Pancreas (tissue), 10 donors: ENCODE measurements at regions not wholly inside any gene's neighbourhood (a gene's known extent, or its start where the extent isn't known, plus 50 kb on each side); places are given as distances from the start of the nearest gene placed in this dataset.

Experiments used
- ATAC-seq, 4 donors: fragments of 200-7000 bp; cut with Tn5 transposase; one replicate each; pipeline versions ENCODE4 v1.8.0 to v1.9.1; 2020; ENCODE audit warnings: mild to moderate bottlenecking in 4 of 4, moderate library complexity in 4 of 4
- DNase-seq, 6 donors: peaks; one replicate each; pipeline ENCODE4 v3.0.0-alpha.2; 2020
- FAIRE-seq: peaks from 2 replicates; lab custom pipeline; 2012; peaks lifted over from hg19 to GRCh38; lab: Jason Lieb, UNC
- H3K27ac ChIP-seq, 4 donors: fragments of 200-600 bp; sonication (generic); 1 replicate in 3 of 4; 2 replicates in 1 of 4; pipeline versions ENCODE4 v1.5.0 to v1.8.0; 2020
- H3K27me3 ChIP-seq, 4 donors: fragments of 200-600 bp; one replicate each; pipeline ENCODE4 v1.8.0; 2021
- H3K36me3 ChIP-seq, 3 donors: fragments of 200-600 bp; sonication (generic) in 1 of 3; one replicate each; pipeline versions ENCODE4 v1.5.0 to v1.8.0; 2020 to 2021
- H3K4me1 ChIP-seq, 3 donors: fragments of 200-600 bp; one replicate each; pipeline ENCODE4 v1.8.0; 2021
- H3K4me3 ChIP-seq, 4 donors: fragments of 200-600 bp; sonication (generic) in 2 of 4; one replicate each; pipeline versions ENCODE4 v1.5.0 to v1.8.0; 2020 to 2021
- H3K9me3 ChIP-seq, 4 donors: fragments of 200-600 bp; one replicate each; pipeline ENCODE4 v1.8.0; 2021
- whole genome bisulfite sequencing, 2 donors: extraction: QIAGEN DNeasy Blood & Tissue Kit; methylation state at CpG; one replicate each; pipeline ENCODE4 v1.1.7; 2013; 5-methylcytosine and 5-hydroxymethylcytosine counted together
- intact Hi-C, 3 donors: fragments of 100-400 bp; cut with DNase I; formaldehyde crosslinking; loops; one replicate each; pipeline versions ENCODE4 v1.11.1 to v1.14.2; 2022
- TF ChIP-seq, protein P1 (sequence below), 4 donors: fragments of 200-600 bp; sonication (generic) in 3 of 4; IDR thresholded peaks; one replicate each; pipeline versions ENCODE4 v1.5.0 to v1.8.0; 2021; ENCODE audit warnings: antibody characterized with exemption in 4 of 4
- donor health status: healthy with polysubstance abuse.
- donor health status: DM: no; HTN: no; CAD: no; lungs with moderate emphysema.
- donor health status: DM: no; HTN: no; CAD: no.
- donor health status: control.
- donor health status: control.
- donor health status: Bipolar disorder and iron deficiency.
- donor health status: DM: yes; HTN: yes; CAD: no.
- donor health status: DM: no; HTN: no; CAD: no.
- donor health status: DM: no; HTN: no; CAD: no.
- donor health status: DM: yes; HTN: yes; CAD: no.

- Histone ChIP-seq H3K4me3 (no peak overlapping the region), H3K27me3 (peaks cover 0 to 4% (median 0%) of the 10 kb centered on the region in 4 donors), H3K4me1 (no peaks in the 10 kb centered on the region), H3K9me3 (no peaks in the 10 kb centered on the region), H3K36me3 (no peaks in the 10 kb centered on the region), H3K27ac (no peak overlapping the region)
- ATAC-seq (no peak), FAIRE-seq (no peak), DNase-seq (no peak)
- intact Hi-C loops = no loop called here
- TF ChIP-seq, protein P1, sequence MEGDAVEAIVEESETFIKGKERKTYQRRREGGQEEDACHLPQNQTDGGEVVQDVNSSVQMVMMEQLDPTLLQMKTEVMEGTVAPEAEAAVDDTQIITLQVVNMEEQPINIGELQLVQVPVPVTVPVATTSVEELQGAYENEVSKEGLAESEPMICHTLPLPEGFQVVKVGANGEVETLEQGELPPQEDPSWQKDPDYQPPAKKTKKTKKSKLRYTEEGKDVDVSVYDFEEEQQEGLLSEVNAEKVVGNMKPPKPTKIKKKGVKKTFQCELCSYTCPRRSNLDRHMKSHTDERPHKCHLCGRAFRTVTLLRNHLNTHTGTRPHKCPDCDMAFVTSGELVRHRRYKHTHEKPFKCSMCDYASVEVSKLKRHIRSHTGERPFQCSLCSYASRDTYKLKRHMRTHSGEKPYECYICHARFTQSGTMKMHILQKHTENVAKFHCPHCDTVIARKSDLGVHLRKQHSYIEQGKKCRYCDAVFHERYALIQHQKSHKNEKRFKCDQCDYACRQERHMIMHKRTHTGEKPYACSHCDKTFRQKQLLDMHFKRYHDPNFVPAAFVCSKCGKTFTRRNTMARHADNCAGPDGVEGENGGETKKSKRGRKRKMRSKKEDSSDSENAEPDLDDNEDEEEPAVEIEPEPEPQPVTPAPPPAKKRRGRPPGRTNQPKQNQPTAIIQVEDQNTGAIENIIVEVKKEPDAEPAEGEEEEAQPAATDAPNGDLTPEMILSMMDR (IDR thresholded peaks at IDR 0.05) = no peak
- 74 to 86% methylated on average over 16 of the region's 16 CpGs for WGBS, 2 donors
These were observed 582.9 kb downstream of the BRD1 start for GRCh38 chr22:49244466-49245420.

GRCh38 chr22:49243965-49244364 is 583.7 kb downstream of the BRD1 start:
- DNase-seq (no peak), FAIRE-seq (no peak), ATAC-seq (no peak)
- intact Hi-C loops = no loop called here
- TF ChIP-seq, protein P1 (IDR thresholded peaks at IDR 0.05) = no peak
- Histone ChIP-seq H3K27me3 (peaks cover 0 to 4% (median 0%) of the 10 kb centered on the region in 4 donors), H3K27ac (no peak overlapping the region), H3K4me1 (no peaks in the 10 kb centered on the region), H3K9me3 (no peaks in the 10 kb centered on the region), H3K36me3 (no peaks in the 10 kb centered on the region), H3K4me3 (no peak overlapping the region)
- 66 to 78% methylated on average over 7 of the region's 7 CpGs for WGBS, 2 donors

DNA sequence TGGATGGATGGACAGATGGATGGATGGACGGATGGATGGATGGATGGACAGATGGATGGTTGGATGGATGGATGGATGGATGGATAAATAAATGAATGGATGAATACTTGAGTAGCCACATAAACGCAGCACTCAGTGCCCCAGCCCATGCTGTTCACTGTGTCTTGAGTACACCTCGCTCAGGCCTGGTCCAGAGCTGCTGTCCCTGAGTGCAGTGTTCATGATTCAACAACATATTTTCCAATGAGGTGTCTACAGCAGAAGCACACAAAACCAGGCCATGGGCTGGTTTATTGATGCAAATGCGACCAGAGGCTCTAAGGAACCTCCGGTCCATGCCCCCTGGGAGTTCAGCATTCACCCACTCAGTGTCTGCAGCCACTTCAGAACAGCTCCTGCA is 584.3 kb downstream of the BRD1 start:
- no peak overlapping the region for H3K4me3 ChIP-seq
- no peak overlapping the region for H3K27ac ChIP-seq
- no peaks in the 10 kb centered on the region for H3K4me1 ChIP-seq
- H3K27me3 ChIP-seq = peaks cover 0 to 4% (median 0%) of the 10 kb centered on the region in 4 donors
- DNase-seq (no peak), ATAC-seq (no peak), FAIRE-seq (no peak)
- no peaks in the 10 kb centered on the region for H3K9me3 ChIP-seq
- TF ChIP-seq, protein P1 (IDR thresholded peaks at IDR 0.05) = no peak
- WGBS, 2 donors = 65 to 78% methylated on average over 5 of the region's 5 CpGs
- no peaks in the 10 kb centered on the region for H3K36me3 ChIP-seq
- intact Hi-C loops = no loop called here

GRCh38 chr22:49242480-49242879 is 585.2 kb downstream of the BRD1 start:
- FAIRE-seq (no peak), ATAC-seq (no peak), DNase-seq (no peak)
- no peaks in the 10 kb centered on the region for H3K27me3 ChIP-seq
- WGBS, 2 donors = 76 to 90% methylated on average over 3 of the region's 3 CpGs
- H3K36me3 ChIP-seq = no peaks in the 10 kb centered on the region
- intact Hi-C loops = no loop called here
- no peaks in the 10 kb centered on the region for H3K9me3 ChIP-seq
- H3K27ac ChIP-seq = no peak overlapping the region
- TF ChIP-seq, protein P1 (IDR thresholded peaks at IDR 0.05) = no peak
- H3K4me1 ChIP-seq = no peaks in the 10 kb centered on the region
- no peak overlapping the region for H3K4me3 ChIP-seq
